Loucy (cell line): ENCODE measurements at regions not wholly inside any gene's neighbourhood (a gene's known extent, or its start where the extent isn't known, plus 50 kb on each side); places are given as distances from the start of the nearest gene placed in this dataset.

Experiments
- CTCF ChIP-seq: fragments of 200-600 bp; sonication (generic); conservative IDR thresholded peaks from 2 replicates; pipeline ENCODE4 v1.5.1; 2014; ENCODE audit warnings: mild to moderate bottlenecking, antibody characterized with exemption, low read length
- EZH2phosphoT487 ChIP-seq: fragments of 200-600 bp; IDR thresholded peaks from 2 replicates; pipeline ENCODE4 v1.6.1; 2018; ENCODE audit warnings: antibody characterized with exemption, mild to moderate bottlenecking, moderate library complexity, borderline replicate concordance

- TF ChIP-seq CTCF = no peak
- no peak for TF ChIP-seq EZH2phosphoT487
These were observed 214.3 kb upstream of the CDH5 start for GRCh38 chr16:66152181-66152580.
